Erythroblast (primary cell): ENCODE measurements at regions not wholly inside any gene's neighbourhood (a gene's known extent, or its start where the extent isn't known, plus 50 kb on each side); places are given as distances from the start of the nearest gene placed in this dataset.

Experiments used
- GATA1 ChIP-seq: IDR thresholded peaks from 2 replicates; pipeline ENCODE4 v1.6.1; 2011; ENCODE audit warnings: low read depth, mild to moderate bottlenecking, control low read depth, low read length, moderate library complexity
- POLR2A ChIP-seq: IDR thresholded peaks from 2 replicates; pipeline ENCODE4 v1.6.1; 2011; ENCODE audit warnings: mild to moderate bottlenecking, low read length

DNA sequence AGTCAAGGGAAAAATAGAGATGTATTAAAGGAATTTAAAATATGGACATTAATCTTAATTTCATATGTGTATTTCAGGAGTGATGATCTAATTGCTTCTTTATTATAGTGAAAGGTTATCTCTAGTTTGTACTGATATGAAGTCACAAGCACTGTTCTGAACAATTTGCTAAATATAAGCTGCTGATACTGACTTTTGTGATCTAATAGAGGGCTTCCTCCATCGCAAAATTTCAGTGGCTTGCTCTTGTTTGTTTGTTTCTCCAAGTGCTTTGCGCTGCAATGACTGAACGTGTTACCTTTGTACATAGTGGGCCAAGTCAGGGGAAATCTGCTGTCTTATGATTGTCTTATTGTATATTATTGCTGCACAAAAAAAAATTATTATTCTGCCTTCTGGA is 307.0 kb downstream of the KCNJ2 start:
- TF ChIP-seq GATA1 (no peak), POLR2A (no peak)
